ENCODE measurements at regions not wholly inside any gene's neighbourhood (a gene's known extent, or its start where the extent isn't known, plus 50 kb on each side); places are given as distances from the start of the nearest gene placed in this dataset.
"Not testable (repeated sequence)": the region's sequence is repeated elsewhere in the genome, so short reads cannot be mapped to it uniquely, and the experiment has no call there.

DNA sequence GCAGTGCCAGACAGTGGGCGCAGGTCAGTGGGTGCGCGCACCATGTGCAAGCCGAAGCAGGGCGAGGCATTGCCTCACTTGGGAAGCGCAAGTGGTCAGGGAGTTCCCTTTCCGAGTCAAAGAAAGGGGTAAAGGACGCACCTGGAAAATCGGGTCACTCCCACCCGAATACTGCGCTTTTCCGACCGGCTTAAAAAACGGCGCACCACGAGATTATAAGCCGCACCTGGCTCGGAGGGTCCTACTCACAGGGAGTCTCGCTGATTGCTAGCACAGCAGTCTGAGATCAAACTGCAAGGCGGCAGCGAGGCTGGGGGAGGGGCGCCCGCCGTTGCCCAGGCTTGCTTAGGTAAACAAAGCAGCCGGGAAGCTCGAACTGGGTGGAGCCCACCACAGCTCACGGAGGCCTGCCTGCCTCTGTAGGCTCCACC, 77.9 kb downstream of the NR4A2 start:
- POLR2A ChIA-PET; H3K79me2 ChIP-seq (ENCODE audit: insufficient read depth); H3K36me3 ChIP-seq (replicated peaks in 1 of 2; ENCODE audit: control insufficient read depth in 1 of 2, insufficient read depth in 2 of 2, low read length in 1 of 2); H3K27ac ChIP-seq (ENCODE audit: low read depth in 2 of 2, low read length in 1 of 2); H3F3A ChIP-seq (replicated peaks; ENCODE audit: insufficient read depth); H3K4me1 ChIP-seq (ENCODE audit: control insufficient read depth in 1 of 2, insufficient read depth in 2 of 2, low read depth in 1 of 2, low read length in 1 of 2); CTCF ChIA-PET; DNase-seq; H3K4me2 ChIP-seq; H3K9me3 ChIP-seq; H4K20me1 ChIP-seq (ENCODE audit: insufficient read depth); H3K9me2 ChIP-seq; H3K27me3 ChIP-seq (ENCODE audit: insufficient read depth); H3K4me3 ChIP-seq (ENCODE audit: low read depth in 2 of 2, low read length in 1 of 2); H3K9ac ChIP-seq; H2AFZ ChIP-seq (ENCODE audit: low read depth): not testable (repeated sequence)
- WGBS (ENCODE audit: low lambda C conversion rate), result 53% methylated on average over 23 of the region's 27 CpGs

DNA sequence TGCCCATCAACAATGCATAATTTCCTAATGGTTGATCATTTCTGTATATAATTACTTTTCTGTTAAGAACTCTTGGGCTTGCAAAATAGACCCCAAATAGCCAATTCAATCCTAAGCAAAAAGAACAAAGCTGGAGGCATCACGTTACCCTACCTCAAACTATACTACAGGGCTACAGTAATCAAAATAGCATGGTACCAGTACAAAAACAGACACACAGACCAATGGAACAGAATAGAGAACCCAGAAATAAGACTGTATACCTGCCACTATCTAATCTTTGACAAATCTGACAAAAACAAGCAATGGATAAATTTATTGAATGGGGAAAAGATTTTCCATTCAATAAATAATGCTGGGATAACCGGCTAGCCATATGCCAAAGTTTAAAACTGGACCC, 78.8 kb downstream of the NR4A2 start:
- CTCF ChIA-PET, result no interaction called here
- Histone ChIP-seq H2AFZ (ENCODE audit: low read depth) (no peak overlapping the region), H3K27ac (ENCODE audit: low read depth in 2 of 2, low read length in 1 of 2) (no peak overlapping the region), H3K9me2 (no peaks in the 10 kb centered on the region), H3K9ac (no peak overlapping the region), H3K9me3 (no peaks in the 10 kb centered on the region), H3K79me2 (ENCODE audit: insufficient read depth) (no peaks in the 10 kb centered on the region), H4K20me1 (ENCODE audit: insufficient read depth) (no peaks in the 10 kb centered on the region), H3K36me3 (replicated peaks in 1 of 2; ENCODE audit: control insufficient read depth in 1 of 2, insufficient read depth in 2 of 2, low read length in 1 of 2) (no peaks in the 10 kb centered on the region), H3K27me3 (ENCODE audit: insufficient read depth) (no peaks in the 10 kb centered on the region), H3K4me2 (no peak overlapping the region), H3K4me1 (ENCODE audit: control insufficient read depth in 1 of 2, insufficient read depth in 2 of 2, low read depth in 1 of 2, low read length in 1 of 2) (no peaks in the 10 kb centered on the region), H3K4me3 (ENCODE audit: low read depth in 2 of 2, low read length in 1 of 2) (no peak overlapping the region), H3F3A (replicated peaks; ENCODE audit: insufficient read depth) (no peaks in the 10 kb centered on the region)
- POLR2A ChIA-PET, result no interaction called here
- DNase-seq, result no peak
- WGBS (ENCODE audit: low lambda C conversion rate), result 2% methylated on average over 2 of the region's 2 CpGs
- no peak for TF ChIP-seq RAD21 (IDR thresholded peaks at IDR 0.05; ENCODE audit: low read length)
- TF ChIP-seq, protein P1, sequence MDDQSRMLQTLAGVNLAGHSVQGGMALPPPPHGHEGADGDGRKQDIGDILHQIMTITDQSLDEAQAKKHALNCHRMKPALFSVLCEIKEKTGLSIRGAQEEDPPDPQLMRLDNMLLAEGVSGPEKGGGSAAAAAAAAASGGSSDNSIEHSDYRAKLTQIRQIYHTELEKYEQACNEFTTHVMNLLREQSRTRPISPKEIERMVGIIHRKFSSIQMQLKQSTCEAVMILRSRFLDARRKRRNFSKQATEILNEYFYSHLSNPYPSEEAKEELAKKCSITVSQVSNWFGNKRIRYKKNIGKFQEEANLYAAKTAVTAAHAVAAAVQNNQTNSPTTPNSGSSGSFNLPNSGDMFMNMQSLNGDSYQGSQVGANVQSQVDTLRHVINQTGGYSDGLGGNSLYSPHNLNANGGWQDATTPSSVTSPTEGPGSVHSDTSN (IDR thresholded peaks at IDR 0.05), result no peak
- no peak for TF ChIP-seq NRF1 (IDR thresholded peaks at IDR 0.05; ENCODE audit: low read depth, low read length)
- TF ChIP-seq GATA2 (CRISPR knock-in tag; IDR thresholded peaks at IDR 0.05), result no peak
- TF ChIP-seq FOXM1 (IDR thresholded peaks at IDR 0.05; ENCODE audit: low read depth), result no peak
- no peak for TF ChIP-seq GABPA (IDR thresholded peaks at IDR 0.05; ENCODE audit: low read depth)
- TF ChIP-seq, protein P2, sequence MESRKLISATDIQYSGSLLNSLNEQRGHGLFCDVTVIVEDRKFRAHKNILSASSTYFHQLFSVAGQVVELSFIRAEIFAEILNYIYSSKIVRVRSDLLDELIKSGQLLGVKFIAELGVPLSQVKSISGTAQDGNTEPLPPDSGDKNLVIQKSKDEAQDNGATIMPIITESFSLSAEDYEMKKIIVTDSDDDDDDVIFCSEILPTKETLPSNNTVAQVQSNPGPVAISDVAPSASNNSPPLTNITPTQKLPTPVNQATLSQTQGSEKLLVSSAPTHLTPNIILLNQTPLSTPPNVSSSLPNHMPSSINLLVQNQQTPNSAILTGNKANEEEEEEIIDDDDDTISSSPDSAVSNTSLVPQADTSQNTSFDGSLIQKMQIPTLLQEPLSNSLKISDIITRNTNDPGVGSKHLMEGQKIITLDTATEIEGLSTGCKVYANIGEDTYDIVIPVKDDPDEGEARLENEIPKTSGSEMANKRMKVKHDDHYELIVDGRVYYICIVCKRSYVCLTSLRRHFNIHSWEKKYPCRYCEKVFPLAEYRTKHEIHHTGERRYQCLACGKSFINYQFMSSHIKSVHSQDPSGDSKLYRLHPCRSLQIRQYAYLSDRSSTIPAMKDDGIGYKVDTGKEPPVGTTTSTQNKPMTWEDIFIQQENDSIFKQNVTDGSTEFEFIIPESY (IDR thresholded peaks at IDR 0.05; ENCODE audit: borderline replicate concordance, low read depth), result no peak
- TF ChIP-seq, protein P3, sequence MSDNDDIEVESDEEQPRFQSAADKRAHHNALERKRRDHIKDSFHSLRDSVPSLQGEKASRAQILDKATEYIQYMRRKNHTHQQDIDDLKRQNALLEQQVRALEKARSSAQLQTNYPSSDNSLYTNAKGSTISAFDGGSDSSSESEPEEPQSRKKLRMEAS (IDR thresholded peaks at IDR 0.05; ENCODE audit: low read depth), result no peak
- no peak for TF ChIP-seq CHD2 (IDR thresholded peaks at IDR 0.05; ENCODE audit: low read length, partially characterized antibody)

DNA sequence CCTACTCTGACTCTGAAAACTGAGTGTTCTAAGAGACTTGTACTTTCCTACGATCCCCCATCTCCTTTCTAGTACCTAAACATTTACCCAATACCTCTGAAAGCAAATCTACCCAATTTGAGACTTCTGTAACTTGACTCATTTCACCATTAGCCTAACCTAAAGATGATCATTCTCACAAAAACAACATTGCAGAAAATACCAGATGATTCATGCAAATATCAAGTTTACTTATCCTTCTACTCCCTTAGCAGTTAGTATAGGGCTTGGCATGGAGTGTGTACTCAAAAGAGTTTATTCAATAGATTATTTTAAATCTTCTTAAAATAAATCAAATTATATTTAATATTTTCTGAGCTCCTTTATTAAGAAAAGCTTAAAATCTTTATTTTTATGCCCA, 89.6 kb downstream of the NR4A2 start:
- Histone ChIP-seq H3K4me2 (no peak overlapping the region), H3K36me3 (replicated peaks in 1 of 2; ENCODE audit: control insufficient read depth in 1 of 2, insufficient read depth in 2 of 2, low read length in 1 of 2) (no peaks in the 10 kb centered on the region), H4K20me1 (ENCODE audit: insufficient read depth) (no peaks in the 10 kb centered on the region), H3F3A (replicated peaks; ENCODE audit: insufficient read depth) (no peaks in the 10 kb centered on the region), H3K4me1 (ENCODE audit: control insufficient read depth in 1 of 2, insufficient read depth in 2 of 2, low read depth in 1 of 2, low read length in 1 of 2) (no peaks in the 10 kb centered on the region), H2AFZ (ENCODE audit: low read depth) (no peak overlapping the region), H3K9me3 (no peaks in the 10 kb centered on the region), H3K9ac (no peak overlapping the region), H3K27me3 (ENCODE audit: insufficient read depth) (no peaks in the 10 kb centered on the region), H3K9me2 (no peaks in the 10 kb centered on the region), H3K4me3 (ENCODE audit: low read depth in 2 of 2, low read length in 1 of 2) (no peak overlapping the region), H3K27ac (ENCODE audit: low read depth in 2 of 2, low read length in 1 of 2) (no peak overlapping the region), H3K79me2 (ENCODE audit: insufficient read depth) (no peaks in the 10 kb centered on the region)
- no peak for DNase-seq
- WGBS (ENCODE audit: low lambda C conversion rate), result 4% methylated on average over 1 of the region's 1 CpG
- CTCF ChIA-PET, result no interaction called here
- no peak for TF ChIP-seq GABPA (IDR thresholded peaks at IDR 0.05; ENCODE audit: low read depth)
- TF ChIP-seq, protein P4, sequence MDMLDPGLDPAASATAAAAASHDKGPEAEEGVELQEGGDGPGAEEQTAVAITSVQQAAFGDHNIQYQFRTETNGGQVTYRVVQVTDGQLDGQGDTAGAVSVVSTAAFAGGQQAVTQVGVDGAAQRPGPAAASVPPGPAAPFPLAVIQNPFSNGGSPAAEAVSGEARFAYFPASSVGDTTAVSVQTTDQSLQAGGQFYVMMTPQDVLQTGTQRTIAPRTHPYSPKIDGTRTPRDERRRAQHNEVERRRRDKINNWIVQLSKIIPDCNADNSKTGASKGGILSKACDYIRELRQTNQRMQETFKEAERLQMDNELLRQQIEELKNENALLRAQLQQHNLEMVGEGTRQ (IDR thresholded peaks at IDR 0.05; ENCODE audit: borderline replicate concordance, low read depth, low read length), result no peak
- no peak for TF ChIP-seq EZH2phosphoT487 (IDR thresholded peaks at IDR 0.05; ENCODE audit: borderline replicate concordance, low read depth)
- TF ChIP-seq, protein P5, sequence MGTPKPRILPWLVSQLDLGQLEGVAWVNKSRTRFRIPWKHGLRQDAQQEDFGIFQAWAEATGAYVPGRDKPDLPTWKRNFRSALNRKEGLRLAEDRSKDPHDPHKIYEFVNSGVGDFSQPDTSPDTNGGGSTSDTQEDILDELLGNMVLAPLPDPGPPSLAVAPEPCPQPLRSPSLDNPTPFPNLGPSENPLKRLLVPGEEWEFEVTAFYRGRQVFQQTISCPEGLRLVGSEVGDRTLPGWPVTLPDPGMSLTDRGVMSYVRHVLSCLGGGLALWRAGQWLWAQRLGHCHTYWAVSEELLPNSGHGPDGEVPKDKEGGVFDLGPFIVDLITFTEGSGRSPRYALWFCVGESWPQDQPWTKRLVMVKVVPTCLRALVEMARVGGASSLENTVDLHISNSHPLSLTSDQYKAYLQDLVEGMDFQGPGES (IDR thresholded peaks at IDR 0.05; ENCODE audit: low read depth, low read length), result no peak
- TF ChIP-seq RFX5 (IDR thresholded peaks at IDR 0.05; ENCODE audit: low read length), result no peak
- no peak for TF ChIP-seq ELF1 (IDR thresholded peaks at IDR 0.05)
- POLR2A ChIA-PET, result no interaction called here
